Stimulated activated CD8-positive, alpha-beta memory T cell treated with anti-CD3 and anti-CD28 coated beads, Interleukin-4, amount 100 ng/mL, for 48 hours (primary cell): ENCODE measurements at regions not wholly inside any gene's neighbourhood (a gene's known extent, or its start where the extent isn't known, plus 50 kb on each side); places are given as distances from the start of the nearest gene placed in this dataset.

Experiments
- DNase-seq: peaks from one replicate; pipeline ENCODE4 v3.0.0-alpha.2; 2020

GRCh38 chr5:35417040-35417439, 186.8 kb upstream of the PRLR start:
- DNase-seq = no peak

GRCh38 chr5:35416217-35416988, 186.1 kb upstream of the PRLR start:
- no peak for DNase-seq

DNA sequence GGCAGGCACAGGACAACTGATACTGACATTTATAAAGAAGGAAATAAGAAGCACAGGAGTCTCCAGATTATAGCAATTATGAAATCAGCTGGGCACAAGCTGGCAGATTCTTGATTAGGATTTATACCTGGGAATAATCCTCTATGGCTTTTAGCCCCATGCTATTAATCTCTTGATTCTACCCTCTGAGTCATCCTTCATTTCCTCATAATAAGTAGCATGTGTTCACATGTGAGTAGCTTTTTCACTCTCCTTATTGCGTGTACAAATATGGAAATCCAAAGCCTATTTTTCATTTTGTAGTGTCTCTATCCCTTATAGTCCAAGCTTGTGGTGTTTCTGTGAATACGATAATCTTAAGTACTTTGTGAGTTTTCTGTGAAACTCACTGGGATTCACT, 185.0 kb upstream of the PRLR start:
- DNase-seq = no peak

DNA sequence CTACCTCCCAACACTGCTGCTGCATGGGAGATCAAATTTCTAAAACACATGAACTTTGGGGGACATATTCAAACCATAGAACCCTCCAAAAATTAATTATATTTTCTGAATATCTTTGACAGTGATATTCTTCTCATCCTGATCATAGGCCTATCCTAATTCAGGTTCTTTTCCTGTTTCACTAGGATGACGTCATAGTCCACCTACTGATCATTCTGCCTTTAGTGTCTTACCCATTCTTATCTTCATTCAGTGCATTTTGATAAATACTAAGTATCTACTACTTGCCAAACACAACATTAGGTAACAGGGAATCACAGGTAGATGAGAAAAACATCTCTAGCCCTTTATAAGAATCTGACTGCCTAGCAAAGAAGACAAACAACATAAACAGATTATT, 179.1 kb upstream of the PRLR start:
- DNase-seq = no peak

GRCh38 chr5:35408146-35408545, 177.9 kb upstream of the PRLR start:
- no peak for DNase-seq

DNA sequence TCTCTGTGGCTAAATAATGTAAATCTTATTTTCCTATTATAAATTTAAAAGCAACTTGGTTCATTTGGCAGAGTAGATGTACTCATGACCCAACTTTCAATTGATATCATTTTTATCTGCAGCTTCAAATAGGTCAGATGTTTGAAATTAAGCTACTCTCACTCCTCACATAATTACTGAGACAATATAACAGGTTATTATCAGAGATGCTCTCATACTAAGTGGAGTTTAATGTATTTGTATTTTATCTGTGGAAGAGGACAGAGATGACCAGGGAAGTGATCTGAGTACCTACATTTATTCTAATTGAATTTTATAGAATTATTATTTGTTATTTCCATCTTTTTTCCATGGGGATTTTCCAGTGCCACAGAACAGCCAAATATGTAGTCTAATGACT, 177.4 kb upstream of the PRLR start:
- no peak for DNase-seq

- DNase-seq = no peak
Observed at GRCh38 chr5:35405938-35406337, 175.7 kb upstream of the PRLR start.

DNA sequence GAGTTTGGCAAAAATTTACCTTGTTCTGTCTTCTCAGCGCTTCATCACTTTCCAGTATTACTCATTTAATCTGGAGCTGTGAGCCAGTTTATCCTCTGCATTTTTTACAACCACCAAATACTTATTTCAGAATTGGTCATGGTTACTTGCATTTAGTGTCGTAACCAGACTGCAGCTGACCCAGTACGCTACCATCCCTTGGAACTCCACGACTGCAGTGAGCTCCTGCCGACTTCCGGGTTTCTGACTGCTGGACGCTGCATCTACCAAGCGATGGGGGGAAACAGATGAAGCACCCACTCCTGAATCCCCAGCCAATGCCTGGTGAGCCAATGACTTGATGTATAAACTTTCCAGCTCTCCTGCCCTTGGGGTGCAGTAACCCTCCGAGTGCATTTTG, 174.4 kb upstream of the PRLR start:
- no peak for DNase-seq

GRCh38 chr5:35393901-35394300, 163.6 kb upstream of the PRLR start:
- no peak for DNase-seq

DNA sequence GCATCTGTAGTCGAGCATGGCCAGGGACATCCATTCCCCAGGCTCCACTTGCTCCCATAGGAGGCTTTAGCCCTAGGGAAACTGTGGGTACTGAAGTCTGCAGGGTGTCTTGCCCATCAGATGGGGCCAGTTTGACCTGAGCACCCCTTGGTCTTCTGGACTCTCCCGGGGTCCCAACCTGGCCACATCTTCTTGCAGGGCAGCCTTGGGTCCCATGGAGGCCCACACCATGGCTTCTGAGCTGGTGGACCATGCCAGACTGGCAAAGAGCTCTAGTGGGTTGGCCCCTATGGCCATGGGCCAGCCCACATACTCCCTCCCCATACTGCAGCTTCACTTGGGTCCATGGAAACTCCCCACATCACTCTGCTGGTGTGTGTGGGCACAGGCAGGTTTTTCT, 154.4 kb upstream of the PRLR start:
- no peak for DNase-seq

DNA sequence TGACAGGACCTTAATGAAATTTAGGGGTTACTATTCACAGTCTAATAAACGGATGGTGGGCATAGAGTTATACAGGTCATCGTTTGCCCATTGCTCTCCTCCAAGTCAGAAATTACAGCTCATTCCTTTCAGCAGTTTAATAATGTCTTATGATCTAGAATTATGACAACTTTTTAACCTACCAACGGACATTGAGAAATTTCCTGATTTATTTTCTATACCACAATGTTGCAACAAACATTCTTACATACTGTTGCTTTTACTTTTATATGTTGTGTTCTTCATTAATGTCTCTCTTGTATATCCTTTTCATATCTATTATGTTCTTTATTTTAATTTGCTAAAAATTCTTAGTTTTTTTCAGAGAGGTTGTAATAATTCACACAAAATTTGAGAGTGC, 152.8 kb upstream of the PRLR start:
- no peak for DNase-seq

GRCh38 chr5:35377653-35378052, 147.4 kb upstream of the PRLR start:
- no peak for DNase-seq

DNA sequence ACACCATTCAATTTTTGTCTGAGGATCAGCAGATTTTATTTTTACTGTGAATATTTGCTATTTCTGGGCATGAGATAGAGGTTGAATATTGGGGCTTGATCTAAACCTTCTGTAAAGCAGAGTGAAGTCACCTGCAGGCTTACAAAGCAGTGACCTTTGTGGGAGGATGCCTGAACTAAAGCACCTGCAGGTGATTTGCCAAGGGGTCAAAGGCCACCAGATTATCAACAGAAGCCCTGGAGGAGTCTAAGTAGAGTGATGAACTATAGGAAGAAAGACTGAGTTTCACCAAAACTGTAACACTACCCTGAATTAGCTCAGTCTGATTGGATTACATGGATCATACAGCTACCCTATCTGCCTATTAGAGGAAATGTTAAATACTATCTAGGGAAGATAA, 144.3 kb upstream of the PRLR start:
- DNase-seq = no peak

DNA sequence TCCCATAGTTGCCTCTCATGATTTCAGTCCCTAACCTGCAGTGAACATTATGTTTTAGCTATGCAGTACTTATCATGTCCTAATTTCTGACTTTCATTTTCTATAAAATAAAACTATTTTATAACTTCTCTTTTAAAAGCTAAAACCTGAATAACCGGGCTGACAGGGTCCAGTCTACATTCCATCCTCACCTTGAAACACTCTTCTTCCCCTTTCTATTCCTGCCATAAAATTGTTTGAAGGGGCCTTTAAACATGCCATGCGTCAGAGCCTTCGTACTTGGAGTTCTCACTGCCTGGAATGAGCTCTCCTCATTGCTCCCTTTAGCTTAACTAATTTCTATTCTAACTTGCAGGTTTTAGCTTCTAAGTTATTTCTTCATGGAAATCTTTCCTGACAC, 143.0 kb upstream of the PRLR start:
- DNase-seq = no peak

GRCh38 chr5:35372482-35372881, 142.2 kb upstream of the PRLR start:
- no peak for DNase-seq

- no peak for DNase-seq
Observed at GRCh38 chr5:35371951-35372426, 141.7 kb upstream of the PRLR start.

DNA sequence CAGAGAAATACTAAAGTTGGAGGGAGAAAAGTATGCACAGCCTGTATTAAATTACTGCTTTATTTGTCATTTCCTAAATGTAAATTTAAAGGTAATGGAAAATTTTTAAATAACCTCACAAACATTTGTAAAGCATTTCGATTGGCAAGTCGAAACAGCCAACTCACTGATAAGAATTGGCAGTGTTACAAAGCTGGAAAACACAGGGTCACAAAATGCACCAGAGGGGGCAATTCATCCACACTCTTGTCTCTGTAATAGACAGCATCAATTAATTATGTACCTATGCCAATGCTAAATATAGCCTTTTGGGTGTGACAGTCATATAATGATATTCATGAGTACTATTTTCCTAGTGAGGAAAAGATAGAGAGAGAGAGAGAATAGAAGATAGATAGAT, 140.6 kb upstream of the PRLR start:
- no peak for DNase-seq

DNA sequence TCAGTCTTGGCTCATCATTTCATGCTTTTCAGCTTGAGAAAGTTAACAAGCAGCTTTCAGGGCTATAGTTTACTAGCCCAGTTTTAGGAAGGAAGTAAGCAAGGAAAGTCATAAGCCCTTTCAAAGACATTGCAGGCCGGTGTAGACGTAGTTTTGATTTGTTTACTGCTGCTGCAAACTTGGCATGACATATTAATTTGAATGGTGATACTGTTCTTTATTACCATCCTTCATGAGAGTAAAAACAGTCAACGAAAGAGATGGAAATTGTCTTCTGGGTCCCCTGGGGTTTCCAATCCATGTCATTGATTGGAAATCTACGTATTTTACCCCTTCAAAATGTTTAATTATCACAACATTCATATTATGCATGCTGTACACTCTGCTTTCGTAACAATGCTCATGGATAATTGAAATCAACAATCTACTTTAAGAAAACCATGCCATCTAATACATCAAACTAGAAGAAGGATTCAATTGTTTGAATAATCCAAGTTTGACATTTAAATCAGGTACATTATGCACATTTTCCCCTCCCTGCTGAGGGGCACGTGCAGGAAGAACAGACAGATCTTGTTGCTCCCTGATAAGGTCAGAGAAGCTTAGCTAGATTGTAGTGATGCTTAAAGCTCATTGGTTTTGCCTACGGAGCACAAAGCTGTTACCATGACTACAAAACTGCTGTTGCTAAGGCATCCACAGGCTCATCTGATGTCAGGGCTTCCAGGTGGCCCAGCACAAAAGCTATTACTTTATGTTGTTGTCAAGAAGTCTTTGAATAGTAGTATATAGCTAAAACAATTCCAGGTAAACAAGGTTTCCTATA, 139.9 kb upstream of the PRLR start:
- DNase-seq = no peak

- DNase-seq = no peak
Observed at GRCh38 chr5:35367526-35367925, 137.2 kb upstream of the PRLR start.

DNA sequence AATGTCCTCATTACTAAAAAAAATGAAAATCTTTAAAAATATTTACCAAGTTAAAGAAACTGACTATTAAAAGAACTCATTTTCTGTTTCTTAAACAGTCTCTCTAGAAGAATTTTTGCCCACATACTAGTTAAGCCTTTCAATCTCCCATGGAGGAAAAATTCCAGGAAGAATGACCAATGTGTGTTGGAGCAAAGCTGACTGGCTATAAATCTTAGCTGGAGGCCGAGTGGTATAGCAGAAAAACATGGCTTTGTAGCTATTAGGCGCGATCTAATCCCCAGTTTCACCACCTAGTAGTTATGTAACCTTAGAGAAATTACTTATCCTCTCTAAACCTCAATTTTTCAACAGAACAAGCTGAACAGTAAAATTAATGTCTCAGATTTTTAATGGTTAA, 135.5 kb upstream of the PRLR start:
- DNase-seq = no peak

DNA sequence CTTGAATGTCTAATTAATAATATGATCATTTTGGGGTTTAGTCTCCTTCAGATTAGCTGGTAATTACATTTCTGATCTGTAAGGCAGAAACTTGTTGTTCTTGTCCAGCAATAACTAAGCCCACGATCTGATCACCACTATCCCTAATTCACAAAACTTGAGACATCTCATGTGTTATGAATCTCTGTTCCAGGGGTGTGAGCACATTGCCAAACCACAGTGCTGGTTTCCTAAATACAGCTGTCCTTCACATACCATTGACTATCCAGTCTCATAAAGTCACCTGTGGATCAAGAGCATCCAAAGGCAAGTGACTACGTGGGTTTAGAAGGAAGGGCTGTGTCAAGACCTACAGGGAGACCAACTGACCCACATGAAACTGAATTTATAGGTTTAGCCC, 134.1 kb upstream of the PRLR start:
- DNase-seq = no peak

- no peak for DNase-seq
Observed at GRCh38 chr5:35363387-35363965, 133.2 kb upstream of the PRLR start.

- no peak for DNase-seq
Observed at GRCh38 chr5:35362772-35363171, 132.5 kb upstream of the PRLR start.

- no peak for DNase-seq
Observed at GRCh38 chr5:35360671-35361070, 130.4 kb upstream of the PRLR start.
